Cerebellar cortex (tissue), 1 donor: ENCODE measurements at regions not wholly inside any gene's neighbourhood (a gene's known extent, or its start where the extent isn't known, plus 50 kb on each side); places are given as distances from the start of the nearest gene placed in this dataset.

ENCODE experiments used
- DNase-seq: peaks from one replicate; pipeline ENCODE4 v3.0.0-alpha.2; 2015; ENCODE audit warnings: low spot score

- peak; percentile 10 for DNase-seq
These were observed 2314.9 kb downstream of the LRRC4C start for GRCh38 chr11:39144351-39145130.

- DNase-seq: no peak
These were observed 2319.9 kb downstream of the LRRC4C start for GRCh38 chr11:39139581-39139980.

GRCh38 chr11:39120890-39121289 is 2338.6 kb downstream of the LRRC4C start:
- DNase-seq: no peak

- no peak for DNase-seq
These were observed 2345.8 kb downstream of the LRRC4C start for GRCh38 chr11:39113606-39114005.

- DNase-seq: no peak
These were observed 2357.2 kb downstream of the LRRC4C start for GRCh38 chr11:39102236-39102635.

- DNase-seq: no peak
These were observed 2381.0 kb downstream of the LRRC4C start for GRCh38 chr11:39078465-39078864.

- no peak for DNase-seq
These were observed 2421.8 kb downstream of the LRRC4C start for GRCh38 chr11:39037611-39038010.

GRCh38 chr11:39036021-39036420 is 2423.4 kb downstream of the LRRC4C start:
- no peak for DNase-seq

GRCh38 chr11:39021539-39021938 is 2423.5 kb upstream of the RAG2 start:
- no peak for DNase-seq

GRCh38 chr11:39011797-39012196 is 2413.8 kb upstream of the RAG2 start:
- no peak for DNase-seq

- no peak for DNase-seq
These were observed 2392.8 kb upstream of the RAG2 start for GRCh38 chr11:38990841-38991240.

- DNase-seq: no peak
These were observed 2392.1 kb upstream of the RAG2 start for GRCh38 chr11:38990139-38990538.

- DNase-seq: no peak
These were observed 2390.9 kb upstream of the RAG2 start for GRCh38 chr11:38988908-38989307.

GRCh38 chr11:38972220-38972619 is 2374.2 kb upstream of the RAG2 start:
- no peak for DNase-seq

GRCh38 chr11:38971141-38971540 is 2373.1 kb upstream of the RAG2 start:
- DNase-seq: no peak

- no peak for DNase-seq
These were observed 2370.9 kb upstream of the RAG2 start for GRCh38 chr11:38968951-38969350.

- no peak for DNase-seq
These were observed 2354.7 kb upstream of the RAG2 start for GRCh38 chr11:38952698-38953097.

GRCh38 chr11:38950867-38951266 is 2352.8 kb upstream of the RAG2 start:
- no peak for DNase-seq

- DNase-seq: no peak
These were observed 2350.4 kb upstream of the RAG2 start for GRCh38 chr11:38948392-38948791.

- DNase-seq: no peak
These were observed 2339.7 kb upstream of the RAG2 start for GRCh38 chr11:38937709-38938108.

GRCh38 chr11:38935941-38936340 is 2337.9 kb upstream of the RAG2 start:
- no peak for DNase-seq

GRCh38 chr11:38927993-38928392 is 2330.0 kb upstream of the RAG2 start:
- no peak for DNase-seq

GRCh38 chr11:38924644-38925043 is 2326.6 kb upstream of the RAG2 start:
- no peak for DNase-seq

GRCh38 chr11:38900211-38900610 is 2302.2 kb upstream of the RAG2 start:
- no peak for DNase-seq
